Neuron (in vitro differentiated cells): ENCODE measurements at regions not wholly inside any gene's neighbourhood (a gene's known extent, or its start where the extent isn't known, plus 50 kb on each side); places are given as distances from the start of the nearest gene placed in this dataset.

Experiments used
- H2AFZ ChIP-seq: one replicate; pipeline ENCODE4 v1.6.1; 2013; ENCODE audit warnings: low read depth, mild to moderate bottlenecking, inconsistent platforms, low read length, moderate library complexity
- H3K27me3 ChIP-seq: one replicate; pipeline ENCODE4 v1.6.1; 2013; ENCODE audit warnings: low read length; ENCODE audit not compliant: insufficient read depth
- H3K36me3 ChIP-seq: one replicate; pipeline ENCODE4 v1.6.1; 2013; ENCODE audit warnings: low read length; ENCODE audit not compliant: insufficient read depth
- H3K4me1 ChIP-seq: one replicate; pipeline ENCODE4 v1.6.1; 2013; ENCODE audit warnings: low read length; ENCODE audit not compliant: insufficient read depth
- H3K4me3 ChIP-seq: 2 replicates; pipeline ENCODE4 v1.5.1; 2013; ENCODE audit warnings: mild to moderate bottlenecking, low read length, moderate library complexity
- H3K9me3 ChIP-seq: one replicate; pipeline ENCODE4 v1.6.1; 2013; ENCODE audit warnings: low read length

DNA sequence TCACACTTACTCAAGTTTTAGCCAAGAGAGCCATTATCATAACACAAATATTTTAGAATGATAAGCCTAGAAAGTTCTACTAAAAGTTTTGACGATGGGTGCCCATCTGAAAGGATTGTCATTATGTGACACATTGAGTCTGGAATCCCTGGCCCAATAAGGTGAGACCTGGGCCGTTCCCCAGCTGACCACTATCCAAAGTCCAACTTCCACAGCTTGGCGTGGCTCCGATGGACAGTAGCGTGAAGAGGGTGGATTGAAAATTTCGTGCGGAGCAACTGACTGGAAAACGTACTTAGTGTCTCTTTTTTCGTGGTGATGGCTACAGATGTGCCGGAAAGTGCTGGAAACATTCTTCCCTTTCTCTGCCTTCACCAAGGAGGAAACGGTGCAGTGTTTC is 439.0 kb upstream of the ZMIZ1 start:
- H2AFZ ChIP-seq, result no peak overlapping the region

DNA sequence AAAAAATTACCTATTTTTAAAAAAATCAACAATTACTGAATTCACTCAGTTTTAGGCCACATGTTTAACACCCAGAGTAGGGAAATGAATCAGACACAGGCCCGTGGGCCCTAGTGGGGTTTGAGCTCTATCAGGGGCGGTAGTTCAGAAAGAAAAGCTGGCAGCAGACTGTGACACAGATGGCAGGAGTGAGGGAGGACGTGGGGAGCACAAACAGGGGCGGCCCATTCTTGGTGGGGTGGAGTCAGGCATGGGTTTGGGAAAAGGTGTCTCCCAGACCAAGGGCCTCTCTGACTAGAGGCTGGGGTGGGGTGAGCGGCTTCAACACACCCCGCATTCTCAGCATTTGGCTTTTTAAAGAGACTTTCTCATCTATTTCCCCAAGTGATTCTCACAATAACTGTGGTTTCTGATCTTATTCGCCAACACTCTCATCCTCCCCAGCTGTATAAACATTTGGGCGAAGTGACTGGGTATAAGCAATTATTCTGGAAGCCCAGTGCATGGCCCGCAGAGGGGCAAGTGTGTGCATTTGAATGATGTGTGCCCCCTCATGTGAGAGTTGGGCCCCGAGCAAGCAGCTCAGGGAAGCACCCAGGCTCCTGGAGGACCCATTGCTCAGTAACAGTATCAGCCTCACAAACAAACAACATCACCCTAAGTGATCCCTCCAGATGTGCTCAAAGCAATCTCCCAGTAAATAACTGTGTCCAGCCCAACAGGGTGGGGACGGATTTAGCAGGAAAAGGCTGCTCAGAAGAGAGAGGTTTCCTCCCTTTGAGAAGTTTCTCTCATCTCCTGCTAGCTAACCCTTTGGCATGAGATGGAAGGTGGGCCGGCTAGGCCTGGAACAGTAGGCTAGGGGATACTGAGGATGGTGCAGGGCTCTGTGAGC is 437.6 kb upstream of the ZMIZ1 start:
- Histone ChIP-seq H2AFZ (no peak overlapping the region), H3K9me3 (no peaks in the 10 kb centered on the region), H3K36me3 (no peaks in the 10 kb centered on the region), H3K4me3 (no peak overlapping the region), H3K27me3 (no peaks in the 10 kb centered on the region), H3K4me1 (peaks cover 10% of the 10 kb centered on the region)

More for the DNA sequence above, 439.0 kb upstream of the ZMIZ1 start:
- H3K27me3 ChIP-seq, result no peaks in the 10 kb centered on the region
- H3K4me1 ChIP-seq, result peaks cover 11% of the 10 kb centered on the region
- no peaks in the 10 kb centered on the region for H3K36me3 ChIP-seq
- H3K9me3 ChIP-seq, result no peaks in the 10 kb centered on the region
- no peak overlapping the region for H3K4me3 ChIP-seq

DNA sequence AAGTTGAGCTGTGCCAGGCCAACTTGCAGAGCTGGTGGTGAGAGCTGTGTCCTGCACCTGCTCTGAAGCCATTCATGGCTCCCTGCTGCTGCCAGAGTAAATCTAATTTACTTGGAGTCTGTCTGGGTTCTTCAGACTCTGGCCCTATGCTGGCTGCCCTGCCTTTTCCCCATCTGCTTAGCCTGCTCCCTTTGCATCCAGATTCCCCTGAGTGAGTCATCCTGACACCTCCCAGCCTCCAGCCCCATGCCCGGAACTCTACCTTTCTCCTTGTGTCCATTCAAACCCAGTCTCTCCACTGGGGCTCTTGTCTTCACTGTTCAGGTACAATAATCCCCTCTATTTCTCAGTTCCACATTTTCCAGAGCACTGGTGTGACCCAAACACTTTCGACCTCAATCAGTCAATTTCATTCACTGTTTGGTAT is 434.4 kb upstream of the ZMIZ1 start:
- Histone ChIP-seq H3K4me3 (no peak overlapping the region), H3K36me3 (no peaks in the 10 kb centered on the region), H3K27me3 (no peaks in the 10 kb centered on the region), H3K9me3 (no peaks in the 10 kb centered on the region), H2AFZ (no peak overlapping the region), H3K4me1 (no peaks in the 10 kb centered on the region)

DNA sequence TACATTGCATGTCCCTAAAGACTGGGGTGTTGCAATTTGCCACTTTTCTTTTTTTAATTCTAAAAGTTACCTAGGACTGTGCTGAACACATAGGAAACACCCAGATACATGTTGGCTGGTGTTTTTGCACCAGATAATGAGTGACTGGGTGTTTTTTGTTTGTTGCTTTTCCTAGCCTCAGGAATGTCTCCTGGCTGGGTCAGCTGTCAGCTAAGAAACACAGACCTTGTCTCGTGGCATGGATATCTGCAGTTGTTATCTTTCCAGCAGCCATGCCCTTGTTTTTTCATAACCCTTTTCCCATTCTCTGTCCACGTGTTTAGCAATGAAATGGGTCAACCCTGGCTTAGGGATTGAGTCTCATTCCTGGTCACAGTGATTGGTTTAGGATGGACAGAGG is 433.9 kb upstream of the ZMIZ1 start:
- no peaks in the 10 kb centered on the region for H3K9me3 ChIP-seq
- H3K4me1 ChIP-seq, result no peaks in the 10 kb centered on the region
- no peak overlapping the region for H2AFZ ChIP-seq
- no peak overlapping the region for H3K4me3 ChIP-seq
- no peaks in the 10 kb centered on the region for H3K36me3 ChIP-seq
- no peaks in the 10 kb centered on the region for H3K27me3 ChIP-seq

DNA sequence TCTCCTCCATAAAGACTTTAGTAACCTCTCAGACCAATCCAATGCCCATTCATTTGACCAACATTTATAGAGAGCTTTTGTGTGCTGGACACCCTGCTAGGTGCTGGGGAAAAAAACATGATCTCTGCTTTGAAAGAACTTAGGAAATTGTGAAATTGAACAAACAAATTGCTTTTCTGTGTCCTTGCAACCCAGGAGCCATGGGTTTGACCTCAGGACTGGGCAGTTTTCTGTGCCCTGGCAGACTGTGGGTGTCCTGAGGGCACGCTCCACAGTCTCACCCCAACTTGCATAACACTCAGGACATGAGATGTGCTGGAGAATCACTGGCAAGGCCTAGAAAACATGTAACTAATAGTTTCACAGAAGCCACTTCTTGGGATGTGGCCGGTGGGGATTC is 429.1 kb upstream of the ZMIZ1 start:
- no peaks in the 10 kb centered on the region for H3K4me1 ChIP-seq
- no peaks in the 10 kb centered on the region for H3K27me3 ChIP-seq
- no peak overlapping the region for H2AFZ ChIP-seq
- H3K36me3 ChIP-seq, result no peaks in the 10 kb centered on the region
- H3K9me3 ChIP-seq, result no peaks in the 10 kb centered on the region
- H3K4me3 ChIP-seq, result no peak overlapping the region

DNA sequence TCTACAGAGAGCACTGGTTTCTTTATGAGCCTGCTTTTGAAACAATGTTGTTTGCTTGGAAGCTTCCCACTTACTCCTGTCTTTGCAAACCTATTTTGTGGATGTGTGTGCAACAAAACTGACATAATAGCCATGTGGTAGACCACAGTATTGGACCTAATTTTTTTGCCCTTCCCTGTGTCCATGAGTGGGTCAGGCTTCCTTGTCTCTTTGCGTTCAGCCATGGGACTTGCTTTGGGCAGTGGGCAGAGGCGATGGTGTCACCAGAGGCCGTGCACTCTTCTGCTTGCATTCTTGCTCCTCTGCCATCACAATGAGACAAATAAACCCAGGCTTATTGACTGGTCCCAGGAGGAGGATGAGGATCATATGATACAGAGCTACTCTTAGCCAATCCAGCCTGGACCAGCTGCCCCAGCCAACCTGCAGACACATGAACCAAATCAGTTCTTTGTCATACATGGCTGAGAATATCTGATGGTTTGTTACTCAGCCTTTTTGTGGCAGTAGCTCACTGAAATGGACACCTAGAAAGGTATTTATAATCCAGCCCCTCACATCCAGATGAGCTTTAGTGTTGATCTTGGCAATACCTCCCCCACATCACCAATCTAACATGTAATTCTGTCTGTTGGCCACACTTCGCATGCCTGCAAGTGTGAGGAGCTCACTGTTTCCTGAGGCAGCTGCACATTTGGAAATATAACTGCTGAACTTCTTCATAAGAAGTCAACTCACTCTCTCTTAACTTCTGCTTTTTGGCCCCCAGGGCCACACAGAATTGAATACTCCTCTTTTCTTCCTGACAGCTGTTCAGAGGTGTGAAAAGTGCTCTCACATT is 427.8 kb upstream of the ZMIZ1 start:
- Histone ChIP-seq H3K9me3 (no peaks in the 10 kb centered on the region), H3K27me3 (no peaks in the 10 kb centered on the region), H3K36me3 (no peaks in the 10 kb centered on the region), H3K4me1 (no peaks in the 10 kb centered on the region), H3K4me3 (no peak overlapping the region), H2AFZ (no peak overlapping the region)

DNA sequence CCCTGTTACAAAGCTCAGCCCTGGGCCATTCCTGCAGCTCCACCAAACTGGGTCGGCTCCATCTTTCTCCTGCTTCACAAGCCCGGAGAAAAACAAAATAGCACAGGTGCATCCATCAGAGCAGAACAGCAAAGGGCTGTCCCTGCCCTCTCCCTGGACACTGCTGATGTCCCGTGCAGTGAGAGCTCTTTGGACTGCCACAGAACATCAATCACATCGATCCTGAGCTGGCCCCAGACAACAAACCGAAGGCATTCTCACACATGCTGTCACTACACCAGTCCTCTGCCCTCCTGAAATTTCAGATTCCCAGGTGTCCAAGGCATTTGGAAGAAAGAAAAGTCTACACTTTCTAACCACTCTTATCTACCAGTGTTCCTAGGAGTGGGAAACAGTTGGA is 427.1 kb upstream of the ZMIZ1 start:
- Histone ChIP-seq H3K9me3 (no peaks in the 10 kb centered on the region), H3K36me3 (no peaks in the 10 kb centered on the region), H3K4me3 (no peak overlapping the region), H3K4me1 (no peaks in the 10 kb centered on the region), H2AFZ (no peak overlapping the region), H3K27me3 (no peaks in the 10 kb centered on the region)

DNA sequence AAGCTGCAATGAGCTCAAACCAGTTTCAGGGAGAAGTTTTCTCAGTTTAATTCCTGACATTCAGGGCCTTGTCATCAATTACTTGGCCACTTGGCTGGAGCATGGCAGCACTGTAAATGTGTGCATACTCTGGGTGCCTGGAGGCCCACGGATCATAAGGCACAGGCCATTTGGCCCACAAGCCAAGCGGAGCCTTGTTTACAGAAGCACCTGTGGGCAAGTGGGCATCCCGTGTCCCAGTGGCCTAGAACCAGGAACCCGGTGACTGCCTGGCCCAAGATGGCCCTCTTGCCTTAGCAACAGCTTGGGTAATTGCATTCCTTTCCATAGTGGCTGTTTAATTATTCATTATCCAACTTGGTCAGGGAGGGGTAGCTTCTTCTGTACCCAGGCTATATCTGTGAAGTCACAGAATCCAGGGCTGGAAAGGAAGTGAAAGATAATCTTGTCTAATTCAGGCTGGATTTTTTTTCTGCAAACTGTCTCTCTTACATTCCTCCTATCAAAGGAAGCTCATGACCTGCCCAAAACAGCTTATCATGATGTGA is 426.4 kb upstream of the ZMIZ1 start:
- Histone ChIP-seq H2AFZ (no peak overlapping the region), H3K27me3 (no peaks in the 10 kb centered on the region), H3K36me3 (no peaks in the 10 kb centered on the region), H3K4me3 (no peak overlapping the region), H3K9me3 (no peaks in the 10 kb centered on the region), H3K4me1 (no peaks in the 10 kb centered on the region)

DNA sequence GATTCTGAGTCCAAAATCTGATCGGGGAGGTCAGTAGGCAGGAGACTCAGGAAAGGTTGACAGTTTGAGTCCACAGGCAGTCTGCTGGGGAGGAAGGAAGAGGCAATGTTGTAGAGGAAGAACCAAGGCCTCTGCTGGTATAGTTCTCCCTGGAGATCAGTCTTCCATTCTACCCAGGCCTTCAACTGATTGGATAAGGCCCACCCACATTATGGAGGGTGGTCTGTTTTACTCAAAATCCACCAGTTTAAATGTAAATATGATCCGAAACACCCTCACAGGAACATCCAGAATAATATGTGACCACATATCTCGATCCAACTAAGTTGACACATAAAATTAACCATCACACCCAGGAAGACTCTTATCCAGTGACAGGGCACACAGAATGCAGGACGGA is 425.3 kb upstream of the ZMIZ1 start:
- no peak overlapping the region for H2AFZ ChIP-seq
- H3K36me3 ChIP-seq, result no peaks in the 10 kb centered on the region
- H3K27me3 ChIP-seq, result no peaks in the 10 kb centered on the region
- H3K9me3 ChIP-seq, result no peaks in the 10 kb centered on the region
- no peak overlapping the region for H3K4me3 ChIP-seq
- H3K4me1 ChIP-seq, result no peaks in the 10 kb centered on the region

DNA sequence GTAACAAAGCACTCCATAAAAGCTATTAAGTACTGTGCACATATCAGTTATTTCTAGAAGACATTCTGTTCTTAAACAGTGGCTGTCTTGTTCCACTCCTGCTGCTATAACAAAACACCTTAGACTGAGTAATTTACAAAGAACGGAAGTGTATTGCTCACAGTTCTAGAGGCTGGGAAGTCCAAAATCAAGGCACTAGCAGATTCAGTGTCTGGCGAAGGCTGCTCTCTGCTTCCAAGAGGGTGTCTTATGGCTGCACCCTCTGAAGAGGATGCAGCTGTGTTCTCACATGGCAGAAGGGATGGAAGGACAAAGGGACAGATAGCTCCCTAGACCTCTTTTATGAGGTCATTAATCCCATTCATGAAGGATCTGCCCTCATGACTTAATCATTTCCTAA is 424.2 kb upstream of the ZMIZ1 start:
- Histone ChIP-seq H3K9me3 (no peaks in the 10 kb centered on the region), H3K4me3 (no peak overlapping the region), H3K27me3 (no peaks in the 10 kb centered on the region), H3K4me1 (no peaks in the 10 kb centered on the region), H3K36me3 (no peaks in the 10 kb centered on the region), H2AFZ (no peak overlapping the region)

DNA sequence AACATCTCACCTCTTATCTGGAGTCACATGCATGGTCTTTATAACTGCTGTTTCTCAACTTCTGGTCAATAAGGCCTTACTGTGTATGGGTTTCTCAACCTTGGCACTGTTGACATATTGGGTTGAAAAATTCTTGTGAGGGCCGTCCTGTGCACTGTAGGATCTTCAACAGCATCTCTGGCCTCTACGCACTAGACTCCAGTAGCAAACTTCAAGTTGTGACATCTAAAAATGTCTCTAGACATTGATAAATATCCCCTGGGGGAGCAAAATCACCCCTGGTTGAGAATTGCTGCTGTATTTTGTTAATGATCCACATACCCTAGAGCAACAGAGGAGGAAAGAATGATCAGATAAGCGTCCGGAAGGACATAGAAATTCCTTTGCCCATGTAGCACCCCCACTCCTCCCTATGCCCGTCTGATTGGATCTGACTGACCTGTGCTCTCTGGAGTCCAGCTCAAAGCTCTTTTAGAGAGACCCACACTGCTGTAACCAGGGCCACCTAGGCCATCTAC is 423.5 kb upstream of the ZMIZ1 start:
- Histone ChIP-seq H3K9me3 (no peaks in the 10 kb centered on the region), H3K36me3 (no peaks in the 10 kb centered on the region), H3K4me3 (no peak overlapping the region), H3K27me3 (no peaks in the 10 kb centered on the region), H2AFZ (no peak overlapping the region), H3K4me1 (peaks cover 3% of the 10 kb centered on the region)

DNA sequence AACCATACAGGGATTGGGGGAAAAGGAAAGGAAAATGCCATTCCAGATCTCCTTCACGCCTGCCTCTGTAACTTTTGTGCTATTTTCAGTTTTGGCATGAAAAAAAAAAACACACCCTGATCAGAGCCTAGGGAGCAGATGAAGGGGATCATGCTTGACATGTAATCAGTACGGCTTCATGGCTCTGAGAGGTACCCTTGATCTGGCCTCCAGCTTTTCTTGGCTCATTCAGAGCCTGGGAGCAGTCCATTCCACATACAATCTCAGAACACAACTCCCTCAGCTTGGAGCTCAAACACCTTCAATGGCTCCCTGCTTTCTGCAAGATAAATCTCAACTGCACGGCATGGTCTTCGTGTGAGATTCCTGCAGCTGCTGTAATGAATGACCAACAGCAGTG is 422.8 kb upstream of the ZMIZ1 start:
- no peaks in the 10 kb centered on the region for H3K36me3 ChIP-seq

DNA sequence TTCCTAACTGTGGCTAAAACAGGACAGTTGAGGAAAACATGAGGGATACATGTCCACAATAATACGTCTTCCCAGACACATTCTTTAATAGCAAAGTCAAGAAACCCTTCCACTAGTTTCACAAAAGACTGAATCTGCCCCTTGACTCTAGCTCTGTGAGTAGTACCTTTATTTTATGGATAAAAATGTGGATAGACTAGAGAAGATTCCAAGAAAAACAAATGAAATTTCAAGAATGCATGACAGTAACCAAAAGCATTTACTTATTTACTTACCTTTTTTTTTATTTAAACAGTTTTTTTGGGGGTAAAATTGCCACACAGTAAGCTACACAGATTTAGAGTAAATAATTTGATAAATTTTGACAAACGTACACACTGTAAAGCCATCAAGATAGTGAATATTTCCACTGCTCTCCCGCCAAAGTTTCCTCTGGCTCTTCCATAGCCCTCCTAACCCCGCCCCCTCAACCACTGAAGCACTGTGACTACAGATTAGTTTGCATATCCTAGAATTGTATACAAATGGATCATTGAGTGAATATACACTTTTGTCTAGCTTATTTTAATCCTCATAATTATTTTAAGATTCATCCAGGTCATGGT is 420.4 kb upstream of the ZMIZ1 start:
- Histone ChIP-seq H3K4me1 (peaks cover 3% of the 10 kb centered on the region), H3K4me3 (no peak overlapping the region), H3K9me3 (no peaks in the 10 kb centered on the region), H3K27me3 (no peaks in the 10 kb centered on the region), H2AFZ (no peak overlapping the region), H3K36me3 (no peaks in the 10 kb centered on the region)

More for the DNA sequence above, 422.8 kb upstream of the ZMIZ1 start:
- H2AFZ ChIP-seq, result no peak overlapping the region
- H3K4me1 ChIP-seq, result peaks cover 3% of the 10 kb centered on the region
- H3K9me3 ChIP-seq, result no peaks in the 10 kb centered on the region
- no peak overlapping the region for H3K4me3 ChIP-seq
- H3K27me3 ChIP-seq, result no peaks in the 10 kb centered on the region
